RWPE2 (cell line): ENCODE measurements at regions not wholly inside any gene's neighbourhood (a gene's known extent, or its start where the extent isn't known, plus 50 kb on each side); places are given as distances from the start of the nearest gene placed in this dataset.

ENCODE experiments used
- ATAC-seq: fragments of 200-7000 bp; cut with Tn5 transposase; 3 replicates; pipeline ENCODE4 v1.9.1; 2021; ENCODE audit warnings: low read depth
- DNase-seq: peaks from one replicate; pipeline ENCODE4 v3.0.0-alpha.2; 2020; ENCODE audit warnings: low spot score
- H3K27ac ChIP-seq: fragments of 450-650 bp; 2 replicates; pipeline ENCODE4 v1.5.1; 2017; ENCODE audit warnings: mild to moderate bottlenecking; ENCODE audit not compliant: poor library complexity, severe bottlenecking
- H3K27me3 ChIP-seq: fragments of 250-450 bp; sonication (Bioruptor Pico); 2 replicates; pipeline ENCODE4 v1.5.1; 2021; ENCODE audit warnings: mild to moderate bottlenecking, moderate library complexity; ENCODE audit not compliant: insufficient read depth, poor library complexity, severe bottlenecking
- H3K36me3 ChIP-seq: fragments of 250-450 bp; sonication (Bioruptor Pico); 2 replicates; pipeline ENCODE4 v1.5.1; 2020; ENCODE audit warnings: low read depth, mild to moderate bottlenecking, moderate library complexity
- H3K4me1 ChIP-seq: fragments of 250-450 bp; sonication (Bioruptor Pico); 2 replicates; pipeline ENCODE4 v1.5.1; 2021; ENCODE audit warnings: mild to moderate bottlenecking, moderate library complexity; ENCODE audit not compliant: insufficient read depth, poor library complexity, severe bottlenecking
- H3K4me3 ChIP-seq: fragments of 250-450 bp; sonication (Bioruptor Pico); 2 replicates; pipeline ENCODE4 v1.5.1; 2021; ENCODE audit warnings: mild to moderate bottlenecking, moderate library complexity; ENCODE audit not compliant: severe bottlenecking
- H3K9me3 ChIP-seq: fragments of 250-450 bp; sonication (Bioruptor Pico); 2 replicates; pipeline ENCODE4 v1.5.1; 2021; ENCODE audit warnings: mild to moderate bottlenecking, moderate library complexity; ENCODE audit not compliant: severe bottlenecking
- CTCF ChIP-seq: fragments of 450-650 bp; IDR thresholded peaks from one replicate; pipeline ENCODE4 v1.5.1; 2017; ENCODE audit warnings: mild to moderate bottlenecking, moderate library complexity; ENCODE audit not compliant: poor library complexity, severe bottlenecking

- Histone ChIP-seq H3K27me3 (no peaks in the 10 kb centered on the region), H3K4me1 (no peaks in the 10 kb centered on the region), H3K4me3 (no peak overlapping the region), H3K36me3 (no peaks in the 10 kb centered on the region), H3K9me3 (no peaks in the 10 kb centered on the region), H3K27ac (no peak overlapping the region)
- ATAC-seq: no peak
- DNase-seq: no peak
- no peak for TF ChIP-seq CTCF
Observed at GRCh38 chr11:26801601-26802000, 79.7 kb upstream of the SLC5A12 start.

GRCh38 chr11:26805001-26805400 is 83.1 kb upstream of the SLC5A12 start:
- Histone ChIP-seq H3K9me3 (no peaks in the 10 kb centered on the region), H3K4me3 (no peak overlapping the region), H3K36me3 (no peaks in the 10 kb centered on the region), H3K27me3 (no peaks in the 10 kb centered on the region), H3K27ac (no peak overlapping the region), H3K4me1 (no peaks in the 10 kb centered on the region)
- DNase-seq (no peak), ATAC-seq (no peak)
- no peak for TF ChIP-seq CTCF

DNA sequence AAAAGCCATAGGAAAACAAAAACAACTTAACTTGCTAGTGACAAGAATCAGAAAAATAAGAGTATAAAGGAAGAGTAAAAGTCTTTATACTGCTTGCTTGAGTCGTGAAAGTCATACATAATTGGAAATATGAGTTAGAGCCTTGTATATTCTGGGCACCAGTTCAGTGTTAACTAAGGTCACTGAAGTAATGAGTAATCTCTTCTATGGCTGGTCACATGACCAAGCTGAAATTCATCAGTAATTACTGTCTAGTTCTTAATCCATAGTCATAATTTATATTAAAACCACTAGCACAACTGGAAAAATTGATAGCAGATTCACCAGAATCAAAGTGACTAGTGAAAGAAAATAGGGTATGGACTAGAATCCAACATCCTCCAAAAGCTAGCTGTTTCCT is 84.4 kb upstream of the SLC5A12 start:
- H3K4me1 ChIP-seq: no peaks in the 10 kb centered on the region
- H3K4me3 ChIP-seq: no peak overlapping the region
- ATAC-seq (0 out of 3 replicates have a peak, but pooled peaks have one; percentile 27), DNase-seq (no peak)
- TF ChIP-seq CTCF: no peak
- H3K27me3 ChIP-seq: no peaks in the 10 kb centered on the region
- no peaks in the 10 kb centered on the region for H3K36me3 ChIP-seq
- H3K27ac ChIP-seq: no peak overlapping the region
- H3K9me3 ChIP-seq: no peaks in the 10 kb centered on the region

- no peak for DNase-seq
- H3K27me3 ChIP-seq: no peaks in the 10 kb centered on the region
- no peak overlapping the region for H3K4me3 ChIP-seq
- no peak for TF ChIP-seq CTCF
- H3K36me3 ChIP-seq: no peaks in the 10 kb centered on the region
- H3K27ac ChIP-seq: peak overlapping the region; percentile 67
- peak; percentile 88 for ATAC-seq
- peaks cover 9% of the 10 kb centered on the region for H3K9me3 ChIP-seq
- H3K4me1 ChIP-seq: peaks cover 5% of the 10 kb centered on the region
Observed at GRCh38 chr11:26820739-26821138, 98.9 kb upstream of the SLC5A12 start.

- Histone ChIP-seq H3K36me3 (no peaks in the 10 kb centered on the region), H3K27ac (no peak overlapping the region), H3K4me1 (peaks cover 5% of the 10 kb centered on the region), H3K9me3 (peaks cover 9% of the 10 kb centered on the region), H3K27me3 (no peaks in the 10 kb centered on the region), H3K4me3 (no peak overlapping the region)
- no peak for TF ChIP-seq CTCF
- ATAC-seq (no peak), DNase-seq (no peak)
Observed at GRCh38 chr11:26823963-26824362, 102.1 kb upstream of the SLC5A12 start.
